Upper lobe of right lung (tissue), 1 donor: ENCODE measurements at regions not wholly inside any gene's neighbourhood (a gene's known extent, or its start where the extent isn't known, plus 50 kb on each side); places are given as distances from the start of the nearest gene placed in this dataset.
"Not testable (repeated sequence)": the region's sequence is repeated elsewhere in the genome, so short reads cannot be mapped to it uniquely, and the experiment has no call there.

Source experiments
- ATAC-seq: fragments of 200-7000 bp; cut with Tn5 transposase; one replicate; pipeline ENCODE4 v1.9.1; 2020; ENCODE audit warnings: mild to moderate bottlenecking, moderate library complexity
- DNase-seq: peaks from one replicate; pipeline ENCODE4 v3.0.0-alpha.2; 2020
- H3K27ac ChIP-seq: fragments of 200-600 bp; one replicate; pipeline ENCODE4 v1.8.0; 2022
- H3K27me3 ChIP-seq: fragments of 200-600 bp; one replicate; pipeline ENCODE4 v1.8.0; 2022; ENCODE audit warnings: mild to moderate bottlenecking
- H3K36me3 ChIP-seq: fragments of 200-600 bp; one replicate; pipeline ENCODE4 v1.8.0; 2022
- H3K4me1 ChIP-seq: fragments of 200-600 bp; one replicate; pipeline ENCODE4 v1.8.0; 2022
- H3K4me3 ChIP-seq: fragments of 200-600 bp; one replicate; pipeline ENCODE4 v1.8.0; 2022; ENCODE audit warnings: mild to moderate bottlenecking
- H3K9me3 ChIP-seq: fragments of 200-600 bp; one replicate; pipeline ENCODE4 v1.8.0; 2022
- CTCF ChIP-seq: fragments of 200-600 bp; IDR thresholded peaks from one replicate; pipeline ENCODE4 v1.8.0; 2022; ENCODE audit warnings: antibody characterized with exemption
- intact Hi-C: fragments of 100-400 bp; cut with DNase I; formaldehyde crosslinking; loops from one replicate; pipeline ENCODE4 v1.11.0; 2022
- donor health status: DM: no; HTN: yes; CAD: no; lungs with severe emphysema.

DNA sequence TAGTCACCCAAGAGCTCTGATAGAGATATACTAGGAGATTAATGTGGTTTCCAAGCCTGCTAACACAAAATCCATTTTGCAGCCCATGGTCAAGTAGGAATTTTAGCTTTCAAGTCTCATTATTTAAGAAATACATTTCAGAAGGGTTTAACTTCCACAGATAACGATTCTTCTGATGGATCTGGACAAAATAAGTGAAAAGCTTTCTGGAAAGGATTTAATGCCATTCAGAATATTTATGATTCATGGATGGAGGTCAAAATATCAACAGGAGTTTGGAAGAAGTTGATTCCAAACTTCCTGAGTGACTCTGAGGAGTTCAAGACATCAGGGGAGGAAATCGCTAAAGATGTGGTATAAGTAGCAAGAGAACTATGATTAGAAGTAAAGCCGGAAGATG is 214.6 kb downstream of the ATXN7L3B start:
- Histone ChIP-seq H3K27me3 (no peaks in the 10 kb centered on the region), H3K36me3 (no peaks in the 10 kb centered on the region), H3K27ac (no peak overlapping the region), H3K4me3 (no peak overlapping the region), H3K4me1 (no peaks in the 10 kb centered on the region), H3K9me3 (no peaks in the 10 kb centered on the region)
- DNase-seq, result no peak
- no peak for TF ChIP-seq CTCF
- intact Hi-C loops, result no loop called here
- no peak for ATAC-seq

GRCh38 chr12:74770552-74770951 is 232.9 kb downstream of the ATXN7L3B start:
- Histone ChIP-seq H3K27ac (no peak overlapping the region), H3K4me1 (no peaks in the 10 kb centered on the region), H3K4me3 (no peak overlapping the region), H3K27me3 (no peaks in the 10 kb centered on the region), H3K9me3 (no peaks in the 10 kb centered on the region), H3K36me3 (no peaks in the 10 kb centered on the region)
- no peak for TF ChIP-seq CTCF
- intact Hi-C loops, result no loop called here
- DNase-seq, result no peak
- no peak for ATAC-seq

DNA sequence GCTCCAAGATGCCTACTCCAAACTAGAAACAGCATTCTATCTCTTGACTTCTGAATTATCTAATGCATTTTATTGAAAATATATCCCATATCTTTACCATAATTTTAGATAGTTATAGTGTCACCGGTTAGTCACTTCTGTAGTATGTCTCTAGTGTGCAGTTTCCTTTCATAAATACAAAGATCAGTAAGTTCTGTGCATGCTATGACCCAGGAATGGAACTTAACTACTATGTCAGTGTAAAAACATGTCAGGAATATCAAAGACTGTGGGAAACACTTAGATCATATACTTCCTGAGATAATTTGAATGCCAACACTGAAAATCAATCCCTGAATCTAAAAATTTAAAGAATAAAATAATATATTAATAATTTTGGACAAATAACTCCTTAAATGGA is 237.6 kb downstream of the ATXN7L3B start:
- DNase-seq (no peak), ATAC-seq (no peak)
- H3K27ac ChIP-seq, result no peak overlapping the region
- no peaks in the 10 kb centered on the region for H3K9me3 ChIP-seq
- no peak for TF ChIP-seq CTCF
- no peaks in the 10 kb centered on the region for H3K36me3 ChIP-seq
- no peaks in the 10 kb centered on the region for H3K27me3 ChIP-seq
- intact Hi-C loops, result no loop called here
- H3K4me1 ChIP-seq, result no peaks in the 10 kb centered on the region
- H3K4me3 ChIP-seq, result no peak overlapping the region

DNA sequence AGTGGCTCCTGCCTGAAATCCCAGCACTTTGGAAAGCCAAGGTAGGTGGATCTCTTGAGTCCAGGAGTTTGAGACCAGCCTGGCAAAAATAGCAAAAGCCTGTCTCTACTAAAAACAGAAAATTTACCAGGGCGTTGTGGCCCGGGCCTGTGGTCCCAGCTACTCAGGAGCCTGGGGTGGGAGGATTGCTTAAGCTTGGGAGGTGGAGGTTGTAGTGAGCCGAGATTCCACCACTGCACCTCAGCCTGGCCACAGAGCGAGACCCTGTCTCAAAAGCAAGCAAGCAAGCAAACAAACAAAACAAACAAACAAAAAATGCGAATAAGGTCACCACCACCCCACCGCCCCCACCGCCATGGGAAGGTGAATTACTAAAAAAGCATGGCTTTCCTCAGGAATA is 238.7 kb downstream of the ATXN7L3B start:
- Histone ChIP-seq H3K27ac (no peak overlapping the region), H3K36me3 (no peaks in the 10 kb centered on the region), H3K9me3 (no peaks in the 10 kb centered on the region), H3K4me1 (no peaks in the 10 kb centered on the region), H3K4me3 (no peak overlapping the region), H3K27me3 (no peaks in the 10 kb centered on the region)
- no peak for TF ChIP-seq CTCF
- DNase-seq (no peak), ATAC-seq (no peak)
- intact Hi-C loops, result no loop called here

- Histone ChIP-seq H3K4me1 (no peaks in the 10 kb centered on the region), H3K27me3 (no peaks in the 10 kb centered on the region), H3K4me3 (no peak overlapping the region), H3K9me3 (no peaks in the 10 kb centered on the region), H3K36me3 (no peaks in the 10 kb centered on the region), H3K27ac (no peak overlapping the region)
- no peak for DNase-seq
- no peak for TF ChIP-seq CTCF
- no peak for ATAC-seq
- intact Hi-C loops, result no loop called here
Measured at GRCh38 chr12:74780182-74780849, 242.7 kb downstream of the ATXN7L3B start.

GRCh38 chr12:74780850-74781241 is 243.2 kb downstream of the ATXN7L3B start:
- H3K4me1 ChIP-seq, ATAC-seq, H3K27ac ChIP-seq, H3K9me3 ChIP-seq, DNase-seq, H3K27me3 ChIP-seq, intact Hi-C loops, H3K36me3 ChIP-seq, H3K4me3 ChIP-seq: not testable (repeated sequence)
